ES-I3 (cell line): ENCODE measurements at regions not wholly inside any gene's neighbourhood (a gene's known extent, or its start where the extent isn't known, plus 50 kb on each side); places are given as distances from the start of the nearest gene placed in this dataset.
"Not testable (repeated sequence)": the region's sequence is repeated elsewhere in the genome, so short reads cannot be mapped to it uniquely, and the experiment has no call there.

Experiments used
- H3K36me3 ChIP-seq: 2 replicates; pipeline ENCODE4 v1.6.1; 2013; ENCODE audit warnings: mild to moderate bottlenecking, low read length, control low read depth, moderate library complexity; ENCODE audit not compliant: insufficient read depth
- H3K4me1 ChIP-seq: 2 replicates; pipeline ENCODE4 v1.6.1; 2013; ENCODE audit warnings: mild to moderate bottlenecking, control low read depth, low read length; ENCODE audit not compliant: insufficient read depth
- H3K9ac ChIP-seq: 2 replicates; pipeline ENCODE4 v1.6.1; 2013; ENCODE audit warnings: low read depth, mild to moderate bottlenecking, low read length, moderate library complexity
- H3K9me3 ChIP-seq: 2 replicates; pipeline ENCODE4 v1.6.1; 2013; ENCODE audit warnings: mild to moderate bottlenecking, low read length, moderate library complexity; ENCODE audit not compliant: control insufficient read depth, insufficient read depth

GRCh38 chr2:143840194-143840593 is 679.7 kb downstream of the ZEB2 start:
- no peaks in the 10 kb centered on the region for H3K36me3 ChIP-seq
- no peak overlapping the region for H3K9ac ChIP-seq
- no peaks in the 10 kb centered on the region; the same call in 1 of the 2 replicates for H3K9me3 ChIP-seq
- no peaks in the 10 kb centered on the region for H3K4me1 ChIP-seq

- H3K4me1 ChIP-seq = no peaks in the 10 kb centered on the region
- no peaks in the 10 kb centered on the region for H3K36me3 ChIP-seq
- H3K9ac ChIP-seq = no peak overlapping the region
- H3K9me3 ChIP-seq = no peaks in the 10 kb centered on the region; the same call in 1 of the 2 replicates
These were observed 680.5 kb downstream of the ZEB2 start for GRCh38 chr2:143839456-143839855.

GRCh38 chr2:143837055-143837454 is 682.9 kb downstream of the ZEB2 start:
- H3K9me3 ChIP-seq, H3K36me3 ChIP-seq: not testable (repeated sequence)
- H3K4me1 ChIP-seq = peaks cover 13% of the 10 kb centered on the region

GRCh38 chr2:143835481-143835880 is 684.4 kb downstream of the ZEB2 start:
- Histone ChIP-seq H3K9ac (no peak overlapping the region), H3K4me1 (peaks cover 14% of the 10 kb centered on the region), H3K9me3 (no peaks in the 10 kb centered on the region), H3K36me3 (no peaks in the 10 kb centered on the region)

More at GRCh38 chr2:143837055-143837454, 682.9 kb downstream of the ZEB2 start:
- H3K9ac ChIP-seq = not testable (repeated sequence)

GRCh38 chr2:143833015-143833660 is 686.8 kb downstream of the ZEB2 start:
- Histone ChIP-seq H3K36me3 (no peaks in the 10 kb centered on the region), H3K9me3 (no peaks in the 10 kb centered on the region)

GRCh38 chr2:143830476-143830875 is 689.4 kb downstream of the ZEB2 start:
- H3K4me1 ChIP-seq = peaks cover 17% of the 10 kb centered on the region
- H3K36me3 ChIP-seq = no peaks in the 10 kb centered on the region
- no peak overlapping the region for H3K9ac ChIP-seq
- no peaks in the 10 kb centered on the region for H3K9me3 ChIP-seq

More at GRCh38 chr2:143833015-143833660, 686.8 kb downstream of the ZEB2 start:
- no peak overlapping the region for H3K9ac ChIP-seq
- peaks cover 14% of the 10 kb centered on the region for H3K4me1 ChIP-seq

GRCh38 chr2:143828763-143829537 is 691.0 kb downstream of the ZEB2 start:
- Histone ChIP-seq H3K9me3 (no peaks in the 10 kb centered on the region), H3K36me3 (no peaks in the 10 kb centered on the region), H3K9ac (no peak overlapping the region), H3K4me1 (peaks cover 21% of the 10 kb centered on the region)

GRCh38 chr2:143824791-143825190 is 695.1 kb downstream of the ZEB2 start:
- H3K4me1 ChIP-seq = peaks cover 6% of the 10 kb centered on the region; the same call in 1 of the 2 replicates
- no peak overlapping the region for H3K9ac ChIP-seq
- H3K9me3 ChIP-seq = no peaks in the 10 kb centered on the region
- no peaks in the 10 kb centered on the region for H3K36me3 ChIP-seq

- H3K4me1 ChIP-seq = peaks cover 12% of the 10 kb centered on the region; the same call in 1 of the 2 replicates
- H3K9ac ChIP-seq = no peak overlapping the region
- H3K9me3 ChIP-seq = no peaks in the 10 kb centered on the region
These were observed 694.7 kb downstream of the ARHGAP15 start for GRCh38 chr2:143823876-143824275.

GRCh38 chr2:143823296-143823695 is 694.1 kb downstream of the ARHGAP15 start:
- Histone ChIP-seq H3K9me3 (no peaks in the 10 kb centered on the region), H3K4me1 (peaks cover 12% of the 10 kb centered on the region; the same call in 1 of the 2 replicates), H3K36me3 (no peaks in the 10 kb centered on the region), H3K9ac (no peak overlapping the region)

More at GRCh38 chr2:143823876-143824275, 694.7 kb downstream of the ARHGAP15 start:
- no peaks in the 10 kb centered on the region for H3K36me3 ChIP-seq

- Histone ChIP-seq H3K9ac (no peak overlapping the region), H3K9me3 (no peaks in the 10 kb centered on the region), H3K4me1 (peaks cover 12% of the 10 kb centered on the region; the same call in 1 of the 2 replicates), H3K36me3 (no peaks in the 10 kb centered on the region)
These were observed 693.5 kb downstream of the ARHGAP15 start for GRCh38 chr2:143822736-143823135.

GRCh38 chr2:143819764-143820163 is 690.5 kb downstream of the ARHGAP15 start:
- Histone ChIP-seq H3K4me1 (peaks cover 14% of the 10 kb centered on the region; the same call in 1 of the 2 replicates), H3K9me3 (no peaks in the 10 kb centered on the region), H3K36me3 (no peaks in the 10 kb centered on the region), H3K9ac (no peak overlapping the region)

GRCh38 chr2:143819190-143819735 is 690.0 kb downstream of the ARHGAP15 start:
- H3K4me1 ChIP-seq = peaks cover 14% of the 10 kb centered on the region; the same call in 1 of the 2 replicates
- no peak overlapping the region for H3K9ac ChIP-seq
- no peaks in the 10 kb centered on the region for H3K36me3 ChIP-seq
- H3K9me3 ChIP-seq = no peaks in the 10 kb centered on the region
